Skeletal muscle cell (primary cell): ENCODE measurements at regions not wholly inside any gene's neighbourhood (a gene's known extent, or its start where the extent isn't known, plus 50 kb on each side); places are given as distances from the start of the nearest gene placed in this dataset.

Experiments
- DNase-seq: peaks from one replicate; pipeline ENCODE4 v3.0.0-alpha.2; 2010; ENCODE audit warnings: low read depth
- H3K4me3 ChIP-seq: 2 replicates; pipeline ENCODE4 v1.5.1; 2011; ENCODE audit warnings: low read depth, mild to moderate bottlenecking, control low read depth, low read length, moderate library complexity

DNA sequence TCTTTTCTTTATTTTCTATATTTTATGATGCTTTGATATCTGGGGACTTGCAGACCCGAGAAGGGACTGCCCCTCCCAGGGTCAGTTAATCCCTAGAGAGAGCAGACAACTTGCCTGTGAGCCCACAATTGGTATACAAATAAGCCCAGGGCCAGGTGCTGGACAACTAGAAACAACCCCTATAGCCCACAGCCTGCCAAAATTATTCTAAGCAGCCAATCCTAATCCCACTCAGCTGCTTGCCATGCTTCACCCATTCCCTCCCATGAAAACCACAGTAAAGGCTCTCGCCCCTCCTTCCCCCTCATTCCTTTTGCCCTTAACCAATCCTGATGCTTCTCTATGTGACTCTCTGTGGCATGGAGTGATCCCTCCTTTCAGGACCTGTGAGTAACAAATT is 380.7 kb downstream of the RBM43 start:
- peak; percentile 40 for DNase-seq

DNA sequence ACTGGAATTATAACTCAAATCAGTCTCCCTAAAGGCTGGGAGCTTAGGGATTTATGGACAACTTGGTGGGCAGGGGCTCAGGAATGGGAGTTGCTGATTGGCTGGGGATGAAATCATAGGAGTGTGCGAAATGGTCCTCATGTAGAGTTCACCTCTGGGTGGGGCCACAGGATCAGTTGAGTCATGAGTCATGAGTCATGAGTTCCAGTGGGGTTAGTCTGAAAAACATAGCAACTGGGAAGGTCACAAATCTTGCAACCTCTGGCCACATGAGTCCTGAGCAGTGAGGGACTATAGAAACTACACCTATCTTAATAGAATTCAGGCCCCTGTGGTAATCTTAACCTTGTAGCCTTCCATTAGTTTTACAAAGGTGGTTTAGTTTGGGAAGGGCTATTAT is 383.3 kb downstream of the RBM43 start:
- DNase-seq = no peak
- H3K4me3 ChIP-seq = no peak overlapping the region

More for the DNA sequence above, 380.7 kb downstream of the RBM43 start:
- no peak overlapping the region for H3K4me3 ChIP-seq

- peak; percentile 43 for DNase-seq
- H3K4me3 ChIP-seq = no peak overlapping the region
These were observed 385.3 kb downstream of the RBM43 start for GRCh38 chr2:150876251-150876950.

DNA sequence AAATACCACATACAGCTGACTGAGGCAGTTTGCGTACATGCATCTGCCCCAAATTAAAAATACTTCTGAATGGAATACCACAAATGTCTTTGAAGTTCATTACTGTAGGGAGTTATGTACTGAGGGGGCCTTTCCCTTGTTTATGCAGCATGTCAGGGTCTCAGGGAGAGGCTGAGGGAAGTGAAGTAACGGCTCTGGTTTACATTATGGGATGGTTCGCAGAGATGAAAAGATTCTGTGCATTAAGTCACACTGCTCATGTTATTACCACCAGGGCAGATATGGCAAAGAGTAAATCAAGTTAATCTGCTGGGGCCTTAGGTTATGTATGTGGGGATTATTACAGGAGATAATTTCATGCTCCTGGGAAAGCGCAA is 385.9 kb upstream of the RND3 start:
- H3K4me3 ChIP-seq = no peak overlapping the region
- DNase-seq = no peak

GRCh38 chr2:150872756-150873395 is 385.4 kb upstream of the RND3 start:
- no peak overlapping the region for H3K4me3 ChIP-seq
- DNase-seq = no peak

- no peak for DNase-seq
- H3K4me3 ChIP-seq = no peak overlapping the region
These were observed 379.0 kb upstream of the RND3 start for GRCh38 chr2:150866431-150866830.

GRCh38 chr2:150863691-150864090 is 376.2 kb upstream of the RND3 start:
- DNase-seq = no peak
- no peak overlapping the region for H3K4me3 ChIP-seq

DNA sequence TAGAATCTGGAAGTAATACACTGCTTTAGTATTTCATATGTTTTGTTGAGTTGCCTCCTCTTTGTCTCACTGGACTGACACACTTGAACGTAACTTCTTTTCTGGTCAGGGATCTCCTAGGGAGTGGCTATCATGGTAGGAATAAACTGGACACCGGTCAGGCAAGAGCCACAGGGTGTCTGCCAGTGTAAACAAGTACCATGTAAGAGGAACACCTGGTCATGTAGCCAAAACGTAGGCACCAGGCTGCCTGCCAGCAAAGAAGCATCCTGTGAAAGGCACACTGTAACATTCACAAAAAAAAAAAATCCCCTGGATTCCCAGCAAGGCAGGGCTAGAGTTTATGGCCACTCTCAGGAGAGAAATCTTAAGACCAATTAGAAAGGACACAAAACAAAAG is 372.8 kb upstream of the RND3 start:
- no peak overlapping the region for H3K4me3 ChIP-seq
- no peak for DNase-seq

GRCh38 chr2:150859877-150860276 is 372.4 kb upstream of the RND3 start:
- H3K4me3 ChIP-seq = no peak overlapping the region
- DNase-seq = no peak

DNA sequence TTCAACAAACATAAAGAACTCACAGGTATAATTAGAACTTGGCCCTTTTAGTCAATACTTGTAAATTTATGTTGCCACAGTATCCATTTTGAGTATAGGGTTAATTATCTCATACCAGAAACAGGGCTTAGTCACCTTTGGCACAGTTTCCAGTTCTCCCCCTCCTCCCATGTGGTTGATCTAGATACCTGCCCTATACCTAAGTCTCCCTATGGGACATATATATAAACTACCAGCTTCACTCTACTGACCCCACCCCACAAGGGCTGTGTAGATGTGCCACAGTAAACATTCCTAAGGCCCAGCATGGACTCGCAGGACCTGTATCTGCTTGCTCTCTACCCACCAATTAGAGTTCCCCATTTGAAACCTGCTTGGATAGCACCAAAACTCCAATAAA is 371.7 kb upstream of the RND3 start:
- DNase-seq = no peak
- H3K4me3 ChIP-seq = no peak overlapping the region

DNA sequence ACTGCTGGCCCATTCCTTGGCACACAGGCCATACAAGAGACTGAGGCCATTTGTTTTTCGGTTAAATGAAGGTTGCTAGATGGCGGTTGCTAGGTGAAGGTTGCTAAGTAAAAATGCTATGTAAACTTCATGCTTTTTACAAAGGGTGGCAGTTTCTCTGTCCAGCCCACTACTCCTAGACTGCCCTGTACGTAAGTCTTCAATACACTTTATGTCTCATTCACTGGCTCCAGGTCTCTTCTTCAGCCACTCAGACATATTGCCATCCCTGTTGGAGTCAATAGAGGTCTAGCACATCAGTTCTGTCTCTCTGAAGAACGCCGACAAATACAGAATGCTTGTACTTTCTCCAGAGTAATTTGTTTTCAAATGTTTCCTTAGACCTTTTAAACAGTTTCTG is 370.9 kb upstream of the RND3 start:
- H3K4me3 ChIP-seq = no peak overlapping the region
- DNase-seq = no peak

DNA sequence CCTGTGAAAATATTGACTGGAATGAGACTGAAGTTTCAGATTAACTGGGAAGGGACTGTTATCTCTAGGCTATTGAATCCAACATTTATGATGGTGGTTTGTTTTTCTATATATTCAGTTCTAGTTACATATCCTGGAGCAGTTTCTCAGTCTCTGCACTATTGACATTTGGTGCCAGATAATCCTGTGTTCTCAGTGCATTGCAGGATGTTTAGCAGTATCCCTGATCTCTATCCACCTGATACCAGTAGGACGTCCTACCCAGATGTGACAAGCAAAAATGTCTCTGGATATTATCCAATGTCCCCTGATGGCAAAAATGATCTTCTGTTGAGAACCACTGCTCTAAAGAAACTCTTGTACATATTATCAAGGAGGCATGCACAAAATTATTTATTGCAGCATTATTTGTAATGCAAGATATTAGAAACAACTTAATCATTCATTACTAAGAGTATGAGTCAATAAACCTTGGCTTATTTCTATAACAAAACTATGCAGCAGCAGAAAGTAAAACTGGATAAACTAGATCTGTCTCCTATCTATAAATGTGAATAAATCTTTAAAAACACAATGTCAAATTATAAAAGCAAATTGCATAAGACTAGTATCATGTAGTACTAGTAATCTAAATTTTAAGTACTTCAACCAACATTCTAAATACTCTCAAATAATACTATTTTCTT is 369.3 kb upstream of the RND3 start:
- no peak overlapping the region for H3K4me3 ChIP-seq
- no peak for DNase-seq

DNA sequence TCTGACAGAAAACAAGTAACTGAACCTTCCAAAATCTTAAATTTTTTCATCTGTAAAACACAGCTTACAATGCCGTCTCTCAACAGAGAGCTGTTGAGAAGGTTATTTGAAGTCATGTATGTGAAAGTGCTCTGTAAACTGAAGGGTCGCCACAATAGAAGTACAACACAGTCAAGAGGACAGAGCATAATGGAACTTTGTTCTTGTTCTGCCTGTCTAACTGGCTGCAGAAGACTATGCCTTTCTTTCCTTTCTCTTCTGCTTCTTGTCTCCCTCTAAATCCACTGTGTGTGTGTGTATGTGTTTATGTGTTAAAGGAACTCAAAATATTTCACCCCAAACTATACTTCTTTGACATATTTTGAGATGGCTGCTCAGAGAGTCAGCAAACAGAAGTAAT is 365.8 kb upstream of the RND3 start:
- DNase-seq = no peak
- no peak overlapping the region for H3K4me3 ChIP-seq

- H3K4me3 ChIP-seq = no peak overlapping the region
- no peak for DNase-seq
These were observed 363.2 kb upstream of the RND3 start for GRCh38 chr2:150850641-150851040.

- no peak for DNase-seq
- H3K4me3 ChIP-seq = no peak overlapping the region
These were observed 360.1 kb upstream of the RND3 start for GRCh38 chr2:150847578-150847977.

GRCh38 chr2:150846691-150847090 is 359.2 kb upstream of the RND3 start:
- no peak overlapping the region for H3K4me3 ChIP-seq
- DNase-seq = no peak

DNA sequence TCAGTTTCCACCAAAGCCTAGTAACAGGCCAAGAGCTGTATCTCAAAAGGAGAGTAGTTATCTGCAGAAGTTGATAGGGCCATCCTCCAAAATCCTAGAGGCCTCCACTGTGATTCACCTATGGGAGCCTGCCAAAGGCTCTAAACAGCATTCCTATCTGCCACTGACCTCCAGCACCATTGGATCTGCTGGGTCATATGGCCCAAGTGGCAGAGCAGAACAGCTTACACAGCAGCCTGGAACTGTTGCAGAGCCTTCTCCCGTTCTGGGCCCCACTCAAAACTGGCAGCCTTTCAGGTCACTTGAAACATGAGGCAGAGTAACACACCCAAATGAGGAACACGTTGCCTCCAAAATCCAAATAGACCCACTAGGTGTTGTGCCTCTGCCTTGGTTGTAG is 345.2 kb upstream of the RND3 start:
- no peak overlapping the region for H3K4me3 ChIP-seq
- no peak for DNase-seq

GRCh38 chr2:150824118-150824517 is 336.7 kb upstream of the RND3 start:
- DNase-seq = no peak
- H3K4me3 ChIP-seq = no peak overlapping the region

DNA sequence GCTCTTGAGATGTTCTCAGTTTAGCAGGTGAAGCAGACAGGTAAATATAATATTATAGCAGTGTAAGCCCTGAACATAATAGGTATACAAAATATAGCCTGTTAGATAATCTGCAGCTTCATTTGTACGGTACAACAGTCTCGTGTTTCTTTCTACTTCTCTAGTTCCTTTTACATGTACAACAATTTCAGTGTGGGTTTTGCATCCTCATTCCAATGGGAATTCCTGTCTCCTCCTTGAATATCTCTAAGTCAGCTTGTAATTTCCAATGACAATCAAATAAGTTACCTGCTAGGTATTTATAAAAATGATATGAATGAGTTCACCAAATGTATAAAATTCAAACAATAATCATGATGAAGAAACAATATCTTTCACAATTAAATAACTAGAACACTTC is 330.0 kb upstream of the RND3 start:
- DNase-seq = no peak
- no peak overlapping the region for H3K4me3 ChIP-seq

DNA sequence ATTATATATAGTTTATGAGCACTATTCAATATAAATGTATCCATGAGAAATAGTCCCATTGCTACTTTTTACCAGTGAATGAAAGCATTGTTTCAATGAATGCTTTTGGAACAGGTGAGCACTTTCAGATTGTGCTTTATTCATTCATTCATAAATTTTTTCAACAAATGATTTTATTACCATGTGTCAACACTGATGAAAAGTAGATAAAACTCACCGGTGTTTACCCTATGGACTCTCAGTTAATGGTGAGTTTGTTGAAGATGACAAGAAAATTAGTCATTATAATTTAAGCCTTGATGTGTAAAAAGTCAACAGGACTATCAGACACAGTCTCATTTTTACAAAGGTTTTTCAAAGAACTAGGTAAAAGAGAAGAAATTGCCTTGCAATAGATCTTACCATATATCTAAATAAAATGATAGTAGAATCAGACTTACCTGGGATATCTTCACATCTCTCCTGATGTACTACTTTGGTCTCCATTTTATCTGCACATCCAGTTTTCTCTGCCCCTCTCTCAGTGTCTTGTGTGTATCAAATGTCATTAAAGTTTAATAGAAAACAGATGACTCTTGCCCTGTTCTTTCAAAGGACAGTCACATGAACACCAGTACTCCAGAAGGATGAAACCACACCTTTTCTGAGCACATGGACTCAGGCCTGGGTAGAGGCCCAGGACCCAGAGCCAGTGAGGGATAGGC is 325.3 kb upstream of the RND3 start:
- no peak overlapping the region for H3K4me3 ChIP-seq
- no peak for DNase-seq
